ENCODE measurements at regions not wholly inside any gene's neighbourhood (a gene's known extent, or its start where the extent isn't known, plus 50 kb on each side); places are given as distances from the start of the nearest gene placed in this dataset.

DNA sequence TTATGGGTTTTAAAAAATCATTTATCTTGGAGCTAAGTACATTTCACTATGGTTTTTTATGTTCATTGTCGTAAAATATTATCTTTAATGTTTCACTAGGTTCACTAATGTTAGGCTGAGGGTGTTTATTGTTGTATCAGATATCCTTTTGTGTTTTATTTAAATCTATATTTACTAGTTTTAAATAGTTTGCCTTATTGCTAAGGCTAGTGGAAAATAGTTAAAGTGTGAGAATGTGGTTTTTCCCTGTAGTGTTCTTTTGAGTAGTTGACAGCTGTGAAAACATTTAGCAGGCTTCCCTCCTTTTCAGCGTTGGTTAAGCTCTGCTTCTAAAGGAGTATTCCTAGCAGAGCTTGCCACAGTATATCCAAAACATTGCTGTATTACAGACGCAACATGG lies 139.0 kb downstream of the TM9SF2 start:
- no peak for DNase-seq (ENCODE audit: low read depth)

GRCh38 chr13:99639126-99639525 lies 137.9 kb downstream of the TM9SF2 start:
- no peak for DNase-seq (ENCODE audit: low read depth)

DNA sequence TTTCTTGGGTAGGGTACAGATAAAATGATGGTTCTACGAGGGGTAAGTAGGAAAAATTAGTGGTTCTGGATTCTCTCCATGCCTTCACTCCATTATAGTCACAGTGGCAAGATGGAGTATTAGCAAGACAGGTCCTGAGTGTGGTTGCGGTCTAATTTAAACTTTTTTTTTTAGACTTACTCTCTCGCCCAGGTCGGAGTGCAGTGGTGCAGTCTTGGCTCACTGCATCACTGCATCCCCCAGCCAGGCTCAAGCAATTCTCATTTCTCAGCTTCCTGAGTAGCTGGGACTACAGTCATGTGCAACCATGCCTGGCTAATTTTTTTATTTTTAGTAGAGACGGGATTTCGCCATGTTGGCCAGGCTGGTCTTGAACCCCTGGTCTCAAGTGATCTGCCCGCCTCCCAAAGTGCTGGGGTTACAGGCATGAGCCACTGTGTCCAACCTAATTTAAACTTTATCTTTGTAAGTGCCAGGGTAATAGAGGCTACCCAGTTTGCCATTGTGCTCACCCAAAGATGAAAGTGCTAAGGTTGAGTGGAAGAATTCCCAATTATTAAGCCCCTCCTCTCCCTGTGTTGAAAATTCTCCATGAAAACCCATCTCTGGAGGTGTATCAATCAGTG lies 135.6 kb downstream of the TM9SF2 start:
- no peak for DNase-seq (ENCODE audit: low read depth)

DNA sequence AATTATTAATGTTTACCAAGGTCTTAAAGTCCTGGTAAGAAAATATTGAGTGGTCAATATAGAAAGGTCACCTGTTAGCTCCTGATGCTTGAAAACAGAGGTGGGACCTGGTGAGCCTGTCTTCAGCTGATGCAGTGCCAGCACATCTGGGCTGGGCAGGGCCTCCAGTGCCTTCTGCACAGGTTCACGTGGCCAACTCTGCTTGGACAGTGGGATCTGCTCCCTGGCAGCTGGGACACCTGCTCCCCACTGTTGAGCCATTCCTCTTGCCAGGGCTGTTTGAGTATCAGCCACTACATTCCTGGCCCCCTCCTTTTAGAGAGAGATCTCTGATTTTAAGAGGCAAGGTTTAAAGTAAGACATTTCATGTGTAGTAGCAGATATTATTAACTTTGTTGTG lies 135.0 kb downstream of the TM9SF2 start:
- no peak for DNase-seq (ENCODE audit: low read depth)

DNA sequence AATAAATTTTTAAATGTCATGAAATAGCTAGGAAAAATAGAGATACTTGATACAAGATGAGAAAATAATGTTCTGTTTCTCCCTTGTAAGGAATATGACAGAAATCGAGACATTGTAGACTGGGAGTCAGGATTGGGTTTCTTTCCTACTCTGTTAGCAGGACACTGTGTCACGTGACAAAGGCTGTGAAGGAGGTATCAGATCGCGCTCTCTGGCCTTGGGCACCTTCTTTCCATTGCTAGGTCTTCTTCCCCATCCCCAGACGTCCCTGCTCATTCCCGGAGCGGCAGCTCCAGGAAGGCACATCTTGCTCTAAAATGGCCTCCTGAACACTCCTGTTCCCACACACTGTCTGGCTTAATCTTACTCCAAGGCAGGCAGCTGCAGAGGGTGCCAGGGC lies 133.4 kb downstream of the TM9SF2 start:
- no peak for DNase-seq (ENCODE audit: low read depth)

GRCh38 chr13:99630269-99630898 lies 129.1 kb downstream of the TM9SF2 start:
- DNase-seq (ENCODE audit: low read depth) = no peak

- DNase-seq (ENCODE audit: low read depth) = no peak
Measured at GRCh38 chr13:99629641-99630040, 128.4 kb downstream of the TM9SF2 start.

DNA sequence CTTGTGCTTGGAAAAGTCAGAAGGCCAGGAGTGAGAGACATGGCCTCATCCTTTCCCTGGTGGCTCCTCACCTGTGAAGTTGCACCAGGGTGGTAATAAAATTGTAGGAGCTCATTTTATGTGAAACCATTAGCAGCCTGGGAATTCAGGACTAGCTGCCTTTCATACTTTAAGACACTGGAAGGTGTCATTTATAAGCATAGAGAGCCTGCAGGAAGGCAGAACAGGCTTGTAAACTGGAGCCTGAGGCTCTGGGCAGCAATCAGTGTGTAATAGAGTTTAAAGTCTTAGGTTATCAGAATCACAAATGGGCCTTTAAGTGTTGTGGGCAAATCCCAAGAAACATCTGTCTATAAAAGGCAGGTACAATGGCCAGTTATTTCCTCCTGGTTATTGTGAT lies 127.2 kb downstream of the TM9SF2 start:
- DNase-seq (ENCODE audit: low read depth) = no peak

DNA sequence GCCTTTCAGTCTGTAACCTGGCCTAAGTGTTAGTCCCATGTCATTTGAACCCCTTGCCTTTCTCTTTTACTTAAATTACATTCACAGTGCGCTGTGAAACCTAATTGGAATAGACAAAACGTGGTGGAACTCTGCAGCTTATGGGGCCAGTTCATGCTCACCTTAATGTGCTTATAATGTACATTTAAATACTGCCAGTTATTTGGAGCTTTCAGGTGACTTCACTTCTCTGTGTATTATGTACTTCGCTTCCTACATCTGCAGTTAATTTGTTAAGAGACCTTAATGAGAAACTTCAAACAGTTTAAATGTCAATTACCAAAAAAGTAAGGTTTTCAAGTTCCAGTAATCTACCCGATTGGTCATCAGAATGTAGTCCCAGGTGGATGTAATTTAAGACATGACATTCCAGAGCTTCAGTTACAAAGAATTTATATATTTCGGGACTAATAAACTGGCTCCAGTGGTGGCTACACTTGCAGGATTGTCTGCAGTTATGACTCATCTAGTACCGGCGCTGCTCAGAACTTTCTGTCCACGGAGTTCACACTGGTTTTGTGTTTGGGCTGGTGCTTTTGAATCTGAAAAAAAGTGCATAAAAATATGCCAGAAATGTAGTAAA lies 125.3 kb downstream of the TM9SF2 start:
- peak; percentile 4 for DNase-seq (ENCODE audit: low read depth)

GRCh38 chr13:99624936-99625540 lies 123.8 kb downstream of the TM9SF2 start:
- DNase-seq (ENCODE audit: low read depth) = no peak

- no peak for DNase-seq (ENCODE audit: low read depth)
Measured at GRCh38 chr13:99620806-99621205, 119.5 kb downstream of the TM9SF2 start.

GRCh38 chr13:99619207-99619606 lies 117.9 kb downstream of the TM9SF2 start:
- DNase-seq (ENCODE audit: low read depth) = no peak

GRCh38 chr13:99617474-99618255 lies 116.4 kb downstream of the TM9SF2 start:
- DNase-seq (ENCODE audit: low read depth) = no peak

DNA sequence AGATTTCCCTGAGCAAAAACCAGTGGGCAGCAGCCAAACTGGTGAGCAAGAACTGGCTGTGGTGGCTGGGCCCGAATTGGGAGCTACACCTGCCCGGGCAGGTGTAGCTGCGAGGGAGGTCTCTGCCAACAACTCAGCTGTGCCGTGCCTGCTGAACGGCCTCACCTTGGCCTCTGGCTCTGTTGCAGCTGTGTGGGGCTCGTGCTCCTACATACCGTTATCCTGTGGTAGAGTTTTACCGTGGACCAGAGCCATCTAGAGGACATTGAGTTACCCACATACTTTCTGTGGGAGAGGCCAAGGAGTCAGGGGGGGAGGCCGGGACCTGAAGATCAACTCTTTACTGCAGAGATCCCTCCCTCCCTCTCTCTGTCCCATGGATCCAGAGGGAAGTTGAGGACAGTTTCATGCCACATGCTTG lies 113.2 kb downstream of the TM9SF2 start:
- DNase-seq (ENCODE audit: low read depth) = no peak

Measured in HS-5 (cell line).